ENCODE measurements at regions not wholly inside any gene's neighbourhood (a gene's known extent, or its start where the extent isn't known, plus 50 kb on each side); places are given as distances from the start of the nearest gene placed in this dataset.

- TF ChIP-seq, protein P1, sequence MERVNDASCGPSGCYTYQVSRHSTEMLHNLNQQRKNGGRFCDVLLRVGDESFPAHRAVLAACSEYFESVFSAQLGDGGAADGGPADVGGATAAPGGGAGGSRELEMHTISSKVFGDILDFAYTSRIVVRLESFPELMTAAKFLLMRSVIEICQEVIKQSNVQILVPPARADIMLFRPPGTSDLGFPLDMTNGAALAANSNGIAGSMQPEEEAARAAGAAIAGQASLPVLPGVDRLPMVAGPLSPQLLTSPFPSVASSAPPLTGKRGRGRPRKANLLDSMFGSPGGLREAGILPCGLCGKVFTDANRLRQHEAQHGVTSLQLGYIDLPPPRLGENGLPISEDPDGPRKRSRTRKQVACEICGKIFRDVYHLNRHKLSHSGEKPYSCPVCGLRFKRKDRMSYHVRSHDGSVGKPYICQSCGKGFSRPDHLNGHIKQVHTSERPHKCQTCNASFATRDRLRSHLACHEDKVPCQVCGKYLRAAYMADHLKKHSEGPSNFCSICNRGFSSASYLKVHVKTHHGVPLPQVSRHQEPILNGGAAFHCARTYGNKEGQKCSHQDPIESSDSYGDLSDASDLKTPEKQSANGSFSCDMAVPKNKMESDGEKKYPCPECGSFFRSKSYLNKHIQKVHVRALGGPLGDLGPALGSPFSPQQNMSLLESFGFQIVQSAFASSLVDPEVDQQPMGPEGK (CRISPR knock-in tag; IDR thresholded peaks at IDR 0.05; ENCODE audit: borderline replicate concordance): no peak
- TF ChIP-seq ZFP30 (CRISPR knock-in tag; IDR thresholded peaks at IDR 0.05) (no peak), ARNTL (CRISPR knock-in tag; IDR thresholded peaks at IDR 0.05; ENCODE audit: borderline replicate concordance, low read depth) (no peak), ZNF70 (CRISPR knock-in tag; IDR thresholded peaks at IDR 0.05) (no peak), TOX (CRISPR knock-in tag; IDR thresholded peaks at IDR 0.05; ENCODE audit: borderline replicate concordance) (no peak), CSRNP3 (CRISPR knock-in tag; IDR thresholded peaks at IDR 0.05) (no peak), ZNF8 (CRISPR knock-in tag; IDR thresholded peaks at IDR 0.05) (no peak), POU6F1 (CRISPR knock-in tag; IDR thresholded peaks at IDR 0.05; ENCODE audit: borderline replicate concordance, low read depth) (no peak), PPARA (CRISPR knock-in tag; IDR thresholded peaks at IDR 0.05; ENCODE audit: borderline replicate concordance) (no peak), BACH2 (CRISPR knock-in tag; IDR thresholded peaks at IDR 0.05; ENCODE audit: borderline replicate concordance) (no peak), RARB (CRISPR knock-in tag; IDR thresholded peaks at IDR 0.05) (no peak)
- TF ChIP-seq, protein P2, sequence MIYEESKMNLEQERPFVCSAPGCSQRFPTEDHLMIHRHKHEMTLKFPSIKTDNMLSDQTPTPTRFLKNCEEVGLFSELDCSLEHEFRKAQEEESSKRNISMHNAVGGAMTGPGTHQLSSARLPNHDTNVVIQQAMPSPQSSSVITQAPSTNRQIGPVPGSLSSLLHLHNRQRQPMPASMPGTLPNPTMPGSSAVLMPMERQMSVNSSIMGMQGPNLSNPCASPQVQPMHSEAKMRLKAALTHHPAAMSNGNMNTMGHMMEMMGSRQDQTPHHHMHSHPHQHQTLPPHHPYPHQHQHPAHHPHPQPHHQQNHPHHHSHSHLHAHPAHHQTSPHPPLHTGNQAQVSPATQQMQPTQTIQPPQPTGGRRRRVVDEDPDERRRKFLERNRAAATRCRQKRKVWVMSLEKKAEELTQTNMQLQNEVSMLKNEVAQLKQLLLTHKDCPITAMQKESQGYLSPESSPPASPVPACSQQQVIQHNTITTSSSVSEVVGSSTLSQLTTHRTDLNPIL (CRISPR knock-in tag; IDR thresholded peaks at IDR 0.05; ENCODE audit: low read depth): no peak
- TF ChIP-seq, protein P3, sequence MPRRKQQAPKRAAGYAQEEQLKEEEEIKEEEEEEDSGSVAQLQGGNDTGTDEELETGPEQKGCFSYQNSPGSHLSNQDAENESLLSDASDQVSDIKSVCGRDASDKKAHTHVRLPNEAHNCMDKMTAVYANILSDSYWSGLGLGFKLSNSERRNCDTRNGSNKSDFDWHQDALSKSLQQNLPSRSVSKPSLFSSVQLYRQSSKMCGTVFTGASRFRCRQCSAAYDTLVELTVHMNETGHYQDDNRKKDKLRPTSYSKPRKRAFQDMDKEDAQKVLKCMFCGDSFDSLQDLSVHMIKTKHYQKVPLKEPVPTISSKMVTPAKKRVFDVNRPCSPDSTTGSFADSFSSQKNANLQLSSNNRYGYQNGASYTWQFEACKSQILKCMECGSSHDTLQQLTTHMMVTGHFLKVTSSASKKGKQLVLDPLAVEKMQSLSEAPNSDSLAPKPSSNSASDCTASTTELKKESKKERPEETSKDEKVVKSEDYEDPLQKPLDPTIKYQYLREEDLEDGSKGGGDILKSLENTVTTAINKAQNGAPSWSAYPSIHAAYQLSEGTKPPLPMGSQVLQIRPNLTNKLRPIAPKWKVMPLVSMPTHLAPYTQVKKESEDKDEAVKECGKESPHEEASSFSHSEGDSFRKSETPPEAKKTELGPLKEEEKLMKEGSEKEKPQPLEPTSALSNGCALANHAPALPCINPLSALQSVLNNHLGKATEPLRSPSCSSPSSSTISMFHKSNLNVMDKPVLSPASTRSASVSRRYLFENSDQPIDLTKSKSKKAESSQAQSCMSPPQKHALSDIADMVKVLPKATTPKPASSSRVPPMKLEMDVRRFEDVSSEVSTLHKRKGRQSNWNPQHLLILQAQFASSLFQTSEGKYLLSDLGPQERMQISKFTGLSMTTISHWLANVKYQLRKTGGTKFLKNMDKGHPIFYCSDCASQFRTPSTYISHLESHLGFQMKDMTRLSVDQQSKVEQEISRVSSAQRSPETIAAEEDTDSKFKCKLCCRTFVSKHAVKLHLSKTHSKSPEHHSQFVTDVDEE (CRISPR knock-in tag; IDR thresholded peaks at IDR 0.05): no peak
Measured at GRCh38 chr3:20751296-20751695, 565.3 kb upstream of the SGO1 start.

Measured in SK-N-SH treated with all-trans-retinoic acid at 6 μM for 48 hours (cell line).